Astrocyte of the cerebellum (primary cell): ENCODE measurements at regions not wholly inside any gene's neighbourhood (a gene's known extent, or its start where the extent isn't known, plus 50 kb on each side); places are given as distances from the start of the nearest gene placed in this dataset.

Experiments
- DNase-seq: peaks from one replicate; pipeline ENCODE4 v3.0.0-alpha.2; 2011; ENCODE audit warnings: low read depth
- H3K4me3 ChIP-seq: 2 replicates; pipeline ENCODE4 v1.5.1; 2011; ENCODE audit warnings: mild to moderate bottlenecking, low read depth, low read length, moderate library complexity
- CTCF ChIP-seq: IDR thresholded peaks from 2 replicates; pipeline ENCODE4 v1.5.1; 2012; ENCODE audit warnings: low read length, low read depth, moderate library complexity, mild to moderate bottlenecking; ENCODE audit errors: missing control alignments
- in situ Hi-C: cut with HindIII; loops from 2 replicates; pipeline ENCODE4 v1.10.0; 2017; ENCODE audit warnings: low sequenced_read_pairs

GRCh38 chr4:18636001-18636585 lies 614.5 kb upstream of the LCORL start:
- no peak overlapping the region for H3K4me3 ChIP-seq
- no peak for DNase-seq
- no peak for TF ChIP-seq CTCF
- in situ Hi-C loops: no loop called here

- no peak overlapping the region for H3K4me3 ChIP-seq
- no peak for TF ChIP-seq CTCF
- in situ Hi-C loops: no loop called here
- DNase-seq: no peak
These were observed 614.0 kb upstream of the LCORL start for GRCh38 chr4:18635531-18635930.

GRCh38 chr4:18631586-18631985 lies 610.0 kb upstream of the LCORL start:
- no peak for DNase-seq
- H3K4me3 ChIP-seq: no peak overlapping the region
- in situ Hi-C loops: no loop called here
- TF ChIP-seq CTCF: no peak

- H3K4me3 ChIP-seq: no peak overlapping the region
- in situ Hi-C loops: no loop called here
- no peak for DNase-seq
- TF ChIP-seq CTCF: no peak
These were observed 608.9 kb upstream of the LCORL start for GRCh38 chr4:18630218-18631110.

GRCh38 chr4:18627447-18628005 lies 606.0 kb upstream of the LCORL start:
- no peak for DNase-seq
- no peak for TF ChIP-seq CTCF
- H3K4me3 ChIP-seq: no peak overlapping the region
- in situ Hi-C loops: no loop called here

GRCh38 chr4:18626996-18627395 lies 605.4 kb upstream of the LCORL start:
- in situ Hi-C loops: no loop called here
- no peak for TF ChIP-seq CTCF
- DNase-seq: no peak
- no peak overlapping the region for H3K4me3 ChIP-seq
